Hematopoietic multipotent progenitor cell treated with erythropoietin and hydrocortisone succinate and interleukin-3 and kit ligand, for 8 days (in vitro differentiated cells): ENCODE measurements at regions not wholly inside any gene's neighbourhood (a gene's known extent, or its start where the extent isn't known, plus 50 kb on each side); places are given as distances from the start of the nearest gene placed in this dataset.
A peak's percentile ranks its signal among the peaks of the same experiment; 100 is the strongest.
"Not testable (repeated sequence)": the region's sequence is repeated elsewhere in the genome, so short reads cannot be mapped to it uniquely, and the experiment has no call there.

Experiments
- DNase-seq: peaks from one replicate; pipeline ENCODE4 v3.0.0-alpha.2; 2015

DNA sequence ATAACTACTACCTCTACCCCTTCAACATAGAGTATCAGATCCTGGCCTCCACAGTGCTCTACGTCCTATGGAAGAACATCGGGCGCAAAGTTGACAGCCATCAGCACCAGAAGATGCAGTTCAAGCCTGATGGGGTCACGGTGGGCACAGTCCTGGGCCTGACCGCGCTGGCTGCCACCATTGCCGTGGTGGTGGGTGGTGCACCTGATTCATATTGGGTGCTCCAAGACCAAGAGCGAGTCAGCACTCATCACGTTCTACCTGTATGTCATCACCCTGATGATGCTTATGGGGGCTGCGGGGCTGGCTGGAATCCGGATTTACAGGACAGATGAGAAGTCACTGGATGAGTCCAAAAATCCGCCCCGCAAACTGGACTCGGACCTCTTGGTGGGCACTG is 846.4 kb downstream of the RPIA start:
- not testable (repeated sequence) for DNase-seq

DNA sequence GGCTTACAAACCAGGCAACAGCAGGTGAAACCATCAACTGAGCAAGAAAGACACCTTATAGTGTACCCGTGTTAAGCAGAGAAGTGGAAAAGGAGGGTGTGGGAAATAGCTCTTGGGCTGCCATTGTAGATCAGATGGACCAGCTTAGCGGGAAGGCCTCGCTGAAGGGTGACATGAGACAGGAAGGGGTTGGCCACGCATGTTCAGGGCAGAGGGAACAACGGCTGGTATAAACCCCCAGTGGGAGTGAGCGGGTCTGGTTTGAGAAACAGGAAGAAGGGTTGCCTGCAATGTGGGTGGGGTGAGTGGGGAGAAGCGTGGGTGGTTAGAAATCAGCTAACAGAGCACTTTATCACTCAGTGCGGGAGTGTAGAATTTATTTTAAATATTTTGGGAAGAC is 852.6 kb downstream of the RPIA start:
- not testable (repeated sequence) for DNase-seq

DNA sequence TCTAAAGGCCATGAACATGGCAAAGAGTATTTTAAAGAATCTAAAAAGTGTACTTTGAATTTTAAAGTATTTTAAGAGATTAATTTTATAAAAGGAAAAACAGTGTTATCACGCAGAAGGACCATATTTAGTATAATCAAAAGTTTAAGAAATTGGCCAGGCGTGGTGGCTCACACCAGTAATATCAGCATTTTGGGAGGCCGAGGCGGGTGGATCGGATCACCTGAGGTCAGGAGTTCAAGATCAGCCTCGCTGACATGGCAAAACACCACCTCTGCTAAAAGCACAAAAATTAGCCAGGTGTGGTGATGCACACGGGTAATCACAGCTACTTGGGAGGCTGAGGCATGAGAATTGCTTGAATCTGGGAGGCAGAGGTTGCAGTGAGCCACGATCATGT is 887.7 kb downstream of the RPIA start:
- DNase-seq, result not testable (repeated sequence)

DNA sequence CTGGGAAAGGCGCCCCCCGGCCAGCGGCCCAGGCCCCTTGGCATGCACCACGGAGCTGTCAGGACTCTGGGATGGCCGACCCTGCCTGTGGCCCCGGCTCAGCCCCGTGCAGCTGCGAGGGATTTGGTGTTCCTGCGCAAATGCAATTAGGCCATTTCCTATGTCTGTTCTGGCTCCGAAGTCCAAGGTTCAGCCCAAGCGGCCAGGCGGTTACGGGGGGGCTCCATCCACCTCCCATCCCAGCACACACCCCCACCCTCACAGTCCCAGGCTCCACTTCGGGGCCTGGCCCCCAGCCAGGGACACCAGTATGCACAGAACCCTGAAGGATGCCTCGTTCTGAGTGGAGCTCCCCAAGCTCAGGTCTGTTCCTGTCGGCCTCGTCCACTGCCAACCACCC is 891.3 kb downstream of the RPIA start:
- not testable (repeated sequence) for DNase-seq

DNA sequence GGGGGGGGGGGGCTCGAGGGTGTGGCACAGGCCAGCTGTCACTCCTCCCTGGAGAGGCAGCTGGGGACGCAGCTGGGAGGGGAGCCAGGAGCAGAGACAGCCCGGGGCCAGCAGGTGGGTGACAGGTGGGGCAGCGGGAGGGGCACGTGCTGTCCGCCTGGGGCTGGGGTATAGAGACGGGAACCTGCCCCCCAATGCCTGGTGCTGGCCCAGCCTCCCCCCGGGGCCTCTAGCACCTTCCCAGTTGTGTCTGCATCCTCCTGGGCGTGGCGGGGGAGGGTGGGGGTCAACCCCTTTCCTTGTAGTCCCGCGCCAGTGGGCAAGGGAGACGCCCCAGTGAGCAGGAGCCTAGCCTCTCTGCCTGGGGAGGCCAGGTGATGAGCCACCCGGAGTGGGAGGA is 892.6 kb downstream of the RPIA start:
- DNase-seq, result not testable (repeated sequence)

DNA sequence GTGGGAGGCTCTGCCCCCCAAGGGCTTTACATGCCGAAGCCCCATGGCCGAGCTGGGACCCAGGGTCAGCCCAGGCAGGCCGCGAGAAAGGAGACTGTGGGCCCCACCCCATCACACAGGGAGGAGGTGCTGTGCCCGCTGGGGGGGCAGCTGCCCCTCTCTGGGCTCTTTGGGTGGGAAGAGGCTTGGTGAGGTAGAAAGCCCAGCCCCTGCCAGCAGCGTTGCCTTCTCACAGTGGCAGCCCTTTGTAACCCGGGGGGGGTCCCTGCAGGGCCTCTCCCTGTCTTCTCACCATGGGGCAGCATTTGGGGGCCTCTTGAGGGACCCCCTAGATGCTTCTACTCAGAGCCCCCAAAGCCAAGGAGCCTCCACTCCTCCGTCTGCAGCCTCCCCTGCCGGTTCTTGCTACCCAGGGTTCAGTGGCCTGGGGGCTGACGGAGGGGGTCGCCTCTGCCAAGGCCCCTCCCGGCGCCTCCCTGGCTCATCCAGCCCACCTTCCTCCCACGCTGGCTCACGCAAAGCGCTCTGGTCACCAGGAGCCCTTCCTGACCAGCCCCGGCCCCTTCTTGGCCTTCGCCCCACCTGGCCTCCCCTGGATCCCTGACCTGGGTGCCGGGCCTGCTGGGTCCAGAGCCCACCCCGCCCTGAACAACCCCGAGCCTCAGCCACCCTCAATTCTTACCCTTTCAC is 893.5 kb downstream of the RPIA start:
- DNase-seq, result not testable (repeated sequence)

DNA sequence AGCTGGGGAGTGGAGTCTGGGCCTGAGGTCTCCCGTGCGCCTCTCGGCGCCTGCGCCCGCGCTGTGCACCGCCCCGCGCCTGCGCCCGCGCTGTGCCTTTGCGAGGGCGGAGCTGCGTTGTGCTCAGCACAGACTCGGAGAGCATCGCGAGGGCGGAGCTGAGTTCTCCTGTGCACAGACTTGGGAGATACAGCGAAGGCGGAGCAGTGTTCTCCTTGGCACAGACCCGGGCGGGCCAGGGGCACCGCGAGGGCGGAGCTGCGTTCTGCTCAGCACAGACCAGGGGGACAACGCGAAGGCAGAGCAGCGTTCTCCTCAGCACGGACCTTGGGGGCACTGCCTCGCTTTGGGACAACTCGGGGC is 894.1 kb downstream of the RPIA start:
- DNase-seq, result peak; percentile 63

DNA sequence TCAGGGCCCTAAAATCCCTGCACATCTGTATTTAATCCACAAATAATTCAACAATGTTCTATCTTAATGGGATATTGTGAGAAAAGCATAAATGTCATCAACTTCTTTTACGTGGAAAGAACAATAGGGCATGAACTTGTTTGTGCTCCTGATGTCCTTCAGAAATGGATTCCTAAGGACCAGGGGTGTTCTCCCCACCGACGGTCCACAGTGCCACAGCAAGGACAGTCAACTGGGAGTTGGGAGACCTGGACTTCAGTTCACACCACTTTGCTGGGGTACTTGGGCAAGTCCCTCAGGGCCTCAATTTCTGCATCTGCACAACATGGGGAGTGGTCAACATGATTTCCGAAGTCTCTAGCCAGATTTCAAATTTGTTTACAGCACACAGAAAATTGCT is 908.4 kb downstream of the RPIA start:
- DNase-seq, result not testable (repeated sequence)

DNA sequence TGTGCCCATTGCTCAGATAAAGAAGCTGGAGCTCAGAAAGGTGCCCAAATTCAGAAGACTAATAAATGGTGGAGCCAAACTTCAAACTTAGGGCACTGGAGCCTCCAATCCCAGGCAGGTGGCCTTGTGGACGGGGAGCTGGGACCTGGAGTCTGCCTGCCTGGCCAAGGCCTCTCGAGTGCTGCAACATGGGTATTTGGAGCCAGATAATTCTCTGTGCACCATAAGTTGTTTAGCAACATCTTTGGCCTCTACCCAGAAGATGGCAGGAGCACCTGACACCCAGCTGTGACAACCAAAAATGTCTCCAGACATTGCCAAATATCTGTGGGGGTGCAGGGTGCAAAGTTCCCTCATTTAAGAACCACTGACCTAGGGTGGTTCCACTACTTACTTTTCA is 915.0 kb downstream of the RPIA start:
- not testable (repeated sequence) for DNase-seq

DNA sequence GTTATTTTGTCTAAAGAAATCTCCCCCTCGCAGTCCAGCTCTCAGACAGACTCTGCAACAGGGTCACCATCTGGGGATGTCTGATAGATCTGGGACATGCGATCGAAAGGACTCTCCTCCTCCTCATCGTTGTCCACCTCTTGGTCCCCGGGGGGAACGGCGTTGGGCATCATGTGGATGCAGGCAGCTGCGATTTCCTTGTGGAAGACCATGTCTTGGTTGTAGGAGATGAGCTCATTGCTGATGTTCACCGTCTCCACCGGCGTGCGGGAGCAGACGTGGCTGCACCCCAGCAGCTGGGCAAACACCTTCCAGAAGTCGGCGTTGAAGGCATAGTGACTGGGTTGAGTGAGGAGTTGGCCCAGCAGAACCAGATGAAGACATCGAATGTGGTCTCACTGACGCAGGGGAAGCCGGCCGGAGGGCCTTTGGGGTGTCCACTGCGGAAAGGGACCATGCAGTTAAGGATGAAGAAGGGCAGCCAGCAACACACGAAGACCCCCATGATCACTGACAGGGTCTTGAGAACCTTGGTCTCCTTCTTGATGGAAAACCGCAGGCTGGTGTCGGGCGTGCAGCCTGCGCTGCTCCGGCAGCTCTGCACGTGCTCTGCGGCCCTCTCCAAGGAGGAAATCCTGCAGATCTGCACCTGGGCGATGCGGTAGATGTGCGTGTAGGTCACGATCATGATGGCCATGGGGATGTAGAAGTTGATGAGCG is 918.9 kb downstream of the RPIA start:
- DNase-seq, result not testable (repeated sequence)

DNA sequence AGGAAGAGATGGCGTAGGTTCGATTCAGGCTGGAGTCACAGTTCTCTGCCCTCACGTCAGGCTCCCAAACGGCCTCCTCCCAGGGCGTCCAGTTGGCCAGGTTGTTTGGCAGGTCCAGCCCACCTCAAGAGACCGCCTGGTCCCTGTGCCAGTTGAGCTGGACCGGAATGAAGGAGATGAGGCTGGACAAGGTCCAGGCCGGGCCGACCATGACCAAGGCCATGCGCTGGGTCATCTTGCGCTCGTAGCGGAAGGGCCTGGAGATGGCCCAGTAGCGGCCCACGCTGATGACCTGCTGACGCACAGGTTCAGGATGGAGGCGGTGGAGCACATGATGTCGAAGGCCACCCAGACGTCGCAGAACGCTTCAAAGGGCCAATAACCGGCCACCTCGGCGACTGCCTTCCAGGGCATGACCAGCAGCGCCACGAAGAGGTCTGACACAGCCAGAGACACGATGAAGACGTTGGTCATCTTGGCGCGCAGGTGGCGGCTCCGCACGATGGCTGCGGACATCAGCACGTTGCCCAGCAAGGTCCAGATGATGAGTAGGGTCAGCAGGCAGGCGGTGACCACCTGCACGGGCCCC is 919.5 kb downstream of the RPIA start:
- not testable (repeated sequence) for DNase-seq

DNA sequence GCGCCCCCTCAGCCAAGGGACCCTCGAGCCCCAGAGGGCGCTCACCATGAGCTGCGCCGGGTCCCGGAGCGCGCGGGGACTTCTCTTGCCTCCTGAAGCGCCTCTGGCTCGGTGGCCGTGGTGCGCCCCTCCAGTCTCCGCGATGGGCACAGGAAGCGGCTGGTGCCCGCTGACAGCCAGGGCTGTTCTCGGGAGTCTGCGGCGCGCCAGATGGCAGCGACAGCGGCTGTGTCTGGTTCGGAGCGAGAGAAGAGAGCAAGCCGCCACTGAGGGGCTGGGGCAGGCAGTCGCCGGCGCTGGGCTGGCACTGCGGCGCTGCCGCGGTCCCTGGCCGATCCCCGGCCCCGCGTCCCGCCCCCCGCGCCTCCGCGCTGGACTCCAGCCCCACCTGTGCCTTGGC is 920.2 kb downstream of the RPIA start:
- not testable (repeated sequence) for DNase-seq

DNA sequence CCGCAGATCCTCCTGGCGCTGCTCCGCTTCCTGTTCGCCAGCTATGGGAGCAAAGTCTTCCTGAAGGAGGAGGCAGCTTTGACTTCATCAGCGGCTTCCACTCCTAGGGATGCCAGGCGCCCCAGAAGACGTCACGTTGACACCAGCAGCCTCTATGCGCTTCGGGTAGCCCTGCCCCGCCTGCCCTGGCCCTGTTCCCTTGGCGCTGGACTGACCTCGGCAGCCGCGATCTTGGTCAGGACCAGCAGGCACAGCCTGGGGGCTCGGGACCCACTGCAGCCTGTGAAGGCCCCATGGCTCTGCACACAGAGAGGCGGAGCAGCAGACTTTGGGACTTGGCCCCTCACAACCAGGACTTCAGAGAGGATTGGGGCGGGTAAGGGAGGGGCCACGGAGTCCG is 957.8 kb downstream of the RPIA start:
- DNase-seq, result not testable (repeated sequence)

DNA sequence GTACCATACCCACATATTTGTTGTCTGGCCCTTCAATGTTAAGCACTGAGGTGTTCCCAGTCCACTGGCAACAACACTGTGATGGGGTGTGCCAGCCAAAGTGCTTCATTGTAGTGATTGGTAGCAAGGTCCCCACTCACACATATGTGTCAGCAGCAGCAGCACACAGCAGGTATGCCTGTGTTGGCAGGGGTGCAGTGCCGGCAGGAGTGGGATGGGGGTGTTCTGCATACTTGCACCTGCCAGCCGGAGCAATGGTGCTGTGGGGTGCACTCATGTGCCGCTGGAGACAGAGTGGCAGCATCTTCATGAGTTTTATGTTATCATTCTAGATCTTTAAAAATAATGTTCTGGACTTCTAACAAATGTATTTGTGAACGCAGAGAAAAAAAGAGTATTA is 987.8 kb downstream of the RPIA start:
- not testable (repeated sequence) for DNase-seq
